Left ventricle myocardium inferior (tissue), 1 donor: ENCODE measurements at regions not wholly inside any gene's neighbourhood (a gene's known extent, or its start where the extent isn't known, plus 50 kb on each side); places are given as distances from the start of the nearest gene placed in this dataset.

ENCODE experiments used
- DNase-seq: peaks from one replicate; pipeline ENCODE4 v3.0.0-alpha.2; 2020
- H3K27ac ChIP-seq: fragments of 200-600 bp; replicated peaks from 2 replicates; pipeline ENCODE4 v1.8.0; 2021
- H3K27me3 ChIP-seq: fragments of 200-600 bp; 2 replicates; pipeline ENCODE4 v1.8.0; 2021; ENCODE audit warnings: low read depth
- H3K36me3 ChIP-seq: fragments of 200-600 bp; 2 replicates; pipeline ENCODE4 v1.8.0; 2021
- H3K4me1 ChIP-seq: fragments of 200-600 bp; 2 replicates; pipeline ENCODE4 v1.8.0; 2021
- H3K4me3 ChIP-seq: fragments of 200-600 bp; 2 replicates; pipeline ENCODE4 v1.8.0; 2021; ENCODE audit warnings: mild to moderate bottlenecking, moderate library complexity
- H3K9me3 ChIP-seq: fragments of 200-600 bp; replicated peaks from 2 replicates; pipeline ENCODE4 v1.8.0; 2021
- CTCF ChIP-seq: fragments of 200-600 bp; IDR thresholded peaks from 2 replicates; pipeline ENCODE4 v1.8.0; 2021; ENCODE audit warnings: antibody characterized with exemption, mild to moderate bottlenecking, borderline replicate concordance
- intact Hi-C: fragments of 100-400 bp; cut with micrococcal nuclease; formaldehyde crosslinking; loops from one replicate; pipeline ENCODE4 v1.11.0; 2022
- donor health status: DM: no; HTN: yes; CAD: no; lungs with severe emphysema.

- no peak for TF ChIP-seq CTCF
- Histone ChIP-seq H3K4me3 (peak overlapping the region; percentile 4), H3K27ac (peak overlapping the region; percentile 89), H3K36me3 (peaks cover 23% of the 10 kb centered on the region), H3K9me3 (no peaks in the 10 kb centered on the region), H3K4me1 (peaks cover 89% of the 10 kb centered on the region), H3K27me3 (no peaks in the 10 kb centered on the region)
- no peak for DNase-seq
- intact Hi-C loops = no loop called here
These were observed 73.1 kb upstream of the EDEM3 start for GRCh38 chr1:184827600-184828368.

- peaks cover 30% of the 10 kb centered on the region for H3K36me3 ChIP-seq
- peaks cover 93% of the 10 kb centered on the region for H3K4me1 ChIP-seq
- H3K4me3 ChIP-seq = no peak overlapping the region
- H3K27me3 ChIP-seq = no peaks in the 10 kb centered on the region
- no peaks in the 10 kb centered on the region for H3K9me3 ChIP-seq
- TF ChIP-seq CTCF = no peak
- peak overlapping the region; percentile 89 for H3K27ac ChIP-seq
- intact Hi-C loops = no loop called here
- DNase-seq = no peak
These were observed 71.3 kb upstream of the EDEM3 start for GRCh38 chr1:184826001-184826400.

DNA sequence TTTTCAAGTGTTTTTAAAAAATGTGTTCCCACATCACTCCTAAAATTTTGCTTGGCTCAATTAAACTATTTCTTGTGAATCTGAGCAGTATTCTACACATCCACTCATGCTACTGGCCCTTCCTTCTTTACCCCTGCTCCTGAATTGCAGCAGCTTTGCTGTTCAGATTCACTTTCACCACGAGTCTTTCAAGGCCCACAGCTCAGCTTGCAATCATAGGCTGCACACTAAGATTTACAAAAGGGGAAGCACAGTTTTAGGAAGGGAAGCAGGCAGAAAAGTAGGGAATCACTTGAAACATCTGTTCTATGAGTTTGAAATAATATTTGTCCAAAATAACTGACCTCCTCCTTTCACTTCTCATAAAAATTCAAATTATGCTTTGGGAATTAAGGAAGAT is 70.9 kb upstream of the EDEM3 start:
- H3K4me1 ChIP-seq = peaks cover 94% of the 10 kb centered on the region

DNA sequence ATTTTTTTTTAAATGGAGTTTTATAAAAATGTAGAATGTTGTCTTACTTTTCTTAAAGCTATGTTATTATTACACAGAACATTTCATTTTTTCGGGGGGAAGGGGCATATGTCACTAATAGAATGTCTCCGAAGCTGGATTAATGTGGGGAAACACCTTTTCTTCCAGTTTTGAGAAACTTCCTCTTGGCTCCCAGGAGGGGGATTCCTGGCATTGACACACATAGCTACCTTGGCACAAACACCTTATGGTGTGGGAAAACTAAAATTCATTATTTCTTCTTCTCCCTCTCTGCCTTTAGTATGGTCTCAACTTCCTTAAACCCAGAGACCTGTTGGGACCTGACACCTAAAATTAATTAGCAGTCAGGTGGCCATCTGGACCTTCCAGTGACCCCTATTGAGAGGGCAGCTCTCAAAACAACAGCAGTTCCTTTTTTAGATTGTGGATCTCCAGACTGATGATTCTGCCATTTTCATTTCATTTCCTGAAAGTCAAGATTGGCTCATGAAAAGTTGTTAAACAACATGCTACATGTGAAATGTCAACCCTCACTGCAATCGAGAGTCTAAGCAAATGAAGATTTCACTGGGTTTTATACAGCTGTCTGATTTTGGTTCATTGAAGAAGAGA is 70.1 kb upstream of the EDEM3 start:
- no peak for DNase-seq
- Histone ChIP-seq H3K4me3 (no peak overlapping the region), H3K27ac (peak overlapping the region; percentile 89), H3K4me1 (peaks cover 91% of the 10 kb centered on the region), H3K9me3 (no peaks in the 10 kb centered on the region), H3K27me3 (no peaks in the 10 kb centered on the region), H3K36me3 (peaks cover 36% of the 10 kb centered on the region)
- intact Hi-C loops = no loop called here
- TF ChIP-seq CTCF = no peak

More for the DNA sequence above, 70.9 kb upstream of the EDEM3 start:
- Histone ChIP-seq H3K36me3 (peaks cover 30% of the 10 kb centered on the region), H3K4me3 (no peak overlapping the region), H3K27me3 (no peaks in the 10 kb centered on the region), H3K9me3 (no peaks in the 10 kb centered on the region), H3K27ac (peak overlapping the region; percentile 89)
- no peak for TF ChIP-seq CTCF
- intact Hi-C loops = no loop called here
- DNase-seq = no peak

GRCh38 chr1:184823080-184823479 is 68.4 kb upstream of the EDEM3 start:
- Histone ChIP-seq H3K36me3 (peaks cover 54% of the 10 kb centered on the region), H3K27ac (peak overlapping the region; percentile 50), H3K9me3 (no peaks in the 10 kb centered on the region), H3K4me1 (peaks cover 79% of the 10 kb centered on the region), H3K4me3 (no peak overlapping the region), H3K27me3 (no peaks in the 10 kb centered on the region)
- intact Hi-C loops = no loop called here
- no peak for DNase-seq
- no peak for TF ChIP-seq CTCF
